ENCODE measurements at regions not wholly inside any gene's neighbourhood (a gene's known extent, or its start where the extent isn't known, plus 50 kb on each side); places are given as distances from the start of the nearest gene placed in this dataset.
"Not testable (repeated sequence)": the region's sequence is repeated elsewhere in the genome, so short reads cannot be mapped to it uniquely, and the experiment has no call there.

DNA sequence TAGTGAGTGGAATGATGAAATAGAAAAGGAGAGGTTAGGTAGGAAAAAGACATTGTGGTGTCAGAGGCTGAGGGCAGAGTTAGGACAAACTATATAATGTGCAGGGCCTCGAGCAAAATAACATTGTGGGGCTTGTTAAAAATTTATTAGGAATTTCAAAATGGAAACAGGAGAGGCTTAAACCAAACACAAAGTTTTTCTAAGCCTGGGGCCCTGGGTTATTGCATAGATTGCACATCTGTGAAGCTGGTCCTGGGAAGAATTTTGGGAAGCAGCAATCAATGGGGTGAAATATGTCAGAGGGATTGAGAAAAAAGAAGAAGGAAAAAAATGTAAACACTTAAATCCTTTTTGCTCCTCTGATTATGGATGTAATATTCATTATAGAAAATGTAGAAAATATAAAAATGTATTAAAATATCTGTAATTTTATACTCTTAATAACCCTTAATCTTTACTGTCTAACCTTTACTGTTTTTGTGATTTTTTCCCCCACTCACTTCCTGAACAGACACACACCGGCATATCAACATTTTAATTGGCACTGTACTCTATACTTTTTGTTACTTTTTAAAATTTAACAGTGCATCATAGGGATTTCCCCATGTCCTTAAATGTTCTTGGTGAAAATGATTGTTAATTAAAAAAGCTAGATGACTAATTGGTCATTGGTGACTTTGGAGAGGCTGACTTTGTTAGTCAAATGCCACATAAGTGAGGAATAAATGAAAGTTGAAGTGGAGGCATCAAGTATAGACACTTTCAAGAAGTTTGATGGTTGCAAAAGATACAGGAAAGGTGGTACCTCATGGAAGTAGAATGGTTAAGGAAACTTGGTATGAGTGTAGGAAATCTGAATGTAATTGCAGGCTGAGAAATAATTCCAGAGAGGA, 183.4 kb downstream of the NFKBIZ start:
- DNase-seq (ENCODE audit: extremely low read depth, low read depth) = no peak

DNA sequence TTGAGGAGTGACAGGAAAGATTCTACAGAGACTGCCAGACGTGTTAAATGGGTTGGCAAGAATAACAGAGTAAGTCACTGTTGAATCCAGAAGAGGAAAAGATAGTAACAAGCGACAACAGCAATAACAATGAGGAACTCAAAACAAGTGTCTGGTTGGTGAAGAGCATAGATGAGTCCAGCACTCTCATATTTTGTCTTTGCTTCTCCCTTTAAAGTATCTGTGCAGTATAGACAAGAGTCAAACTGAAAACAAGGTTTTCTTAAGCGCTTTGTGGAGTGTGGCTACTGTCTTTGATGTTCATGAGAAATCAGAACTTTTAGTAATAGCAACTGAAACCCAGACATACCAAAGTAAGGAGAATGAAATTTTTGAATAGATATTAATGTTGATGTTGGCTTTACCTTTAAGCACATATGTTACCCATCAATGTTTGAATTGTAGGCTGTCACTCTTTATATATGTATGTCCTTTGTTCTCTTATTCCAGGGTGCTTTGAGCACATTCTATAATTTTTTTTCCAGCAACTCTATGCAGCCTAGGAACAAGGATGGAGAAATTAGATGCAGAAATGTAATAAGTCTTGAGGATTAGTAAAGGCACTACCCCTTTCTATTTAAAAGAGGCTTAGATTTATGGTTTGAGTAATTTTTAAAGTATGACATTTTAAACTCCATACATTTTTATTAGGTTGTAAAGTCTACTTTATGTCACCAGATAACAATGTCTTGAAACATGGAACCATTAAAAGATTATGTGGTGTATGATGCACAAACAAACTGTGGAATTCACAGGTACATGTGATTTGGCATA, 185.5 kb downstream of the NFKBIZ start:
- DNase-seq (ENCODE audit: extremely low read depth, low read depth) = no peak

DNA sequence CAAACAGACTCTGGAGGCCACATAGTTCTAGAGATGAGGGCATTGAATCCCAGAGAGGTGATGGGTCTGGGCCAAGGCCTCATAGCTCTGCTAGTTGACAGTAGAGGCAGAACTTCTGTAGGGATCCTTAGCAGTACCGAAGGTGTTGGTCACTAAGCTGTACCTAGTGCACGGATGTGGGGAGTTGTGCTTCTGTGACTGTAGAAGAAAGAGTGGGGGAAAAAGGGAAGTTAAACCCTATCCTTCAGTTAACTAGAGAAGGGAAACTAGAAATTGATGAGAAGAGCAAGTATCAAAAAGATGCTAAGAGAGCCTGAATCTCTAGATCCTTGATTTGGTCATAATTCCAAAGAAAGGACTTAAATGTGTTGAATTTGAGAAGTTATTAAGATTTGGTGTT, 186.7 kb downstream of the NFKBIZ start:
- no peak for DNase-seq (ENCODE audit: extremely low read depth, low read depth)

DNA sequence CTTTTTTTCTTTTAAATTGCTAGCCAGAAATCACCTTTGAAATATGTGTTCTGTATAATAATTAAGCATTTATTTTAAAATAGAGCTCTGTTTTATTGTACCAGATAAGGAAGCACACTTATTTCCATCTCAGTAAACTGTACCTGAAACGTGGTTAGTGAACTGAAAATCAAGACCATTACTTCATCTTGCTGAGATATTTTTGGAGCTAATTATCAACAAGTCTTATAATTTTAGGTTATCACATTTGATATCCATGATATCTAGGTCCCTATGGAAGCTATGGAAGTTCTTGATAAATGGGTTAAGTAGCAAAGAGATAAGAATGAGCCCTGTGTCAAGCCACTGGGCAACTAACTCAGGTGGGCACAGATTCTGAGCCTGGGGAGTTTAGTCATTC, 187.2 kb downstream of the NFKBIZ start:
- no peak for DNase-seq (ENCODE audit: extremely low read depth, low read depth)

DNA sequence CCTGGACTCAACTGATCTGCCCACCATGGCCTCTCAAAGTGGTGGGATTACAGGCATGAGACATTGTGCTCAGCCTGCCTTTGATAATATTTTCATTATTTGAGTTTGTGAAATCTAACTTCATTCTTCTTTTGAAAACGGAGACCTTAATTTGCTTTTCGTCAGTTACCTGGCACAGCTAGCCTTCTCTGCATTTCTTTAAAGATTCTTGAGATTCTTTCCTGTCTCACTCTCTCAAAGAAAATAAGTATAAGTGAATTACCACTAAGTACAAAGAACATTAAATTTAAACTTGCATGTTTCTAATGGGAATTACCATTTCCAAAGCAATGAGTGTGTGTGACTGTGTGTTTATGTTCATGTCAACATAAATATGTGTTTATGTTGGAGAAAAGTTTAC, 187.9 kb downstream of the NFKBIZ start:
- DNase-seq (ENCODE audit: extremely low read depth, low read depth) = no peak

DNA sequence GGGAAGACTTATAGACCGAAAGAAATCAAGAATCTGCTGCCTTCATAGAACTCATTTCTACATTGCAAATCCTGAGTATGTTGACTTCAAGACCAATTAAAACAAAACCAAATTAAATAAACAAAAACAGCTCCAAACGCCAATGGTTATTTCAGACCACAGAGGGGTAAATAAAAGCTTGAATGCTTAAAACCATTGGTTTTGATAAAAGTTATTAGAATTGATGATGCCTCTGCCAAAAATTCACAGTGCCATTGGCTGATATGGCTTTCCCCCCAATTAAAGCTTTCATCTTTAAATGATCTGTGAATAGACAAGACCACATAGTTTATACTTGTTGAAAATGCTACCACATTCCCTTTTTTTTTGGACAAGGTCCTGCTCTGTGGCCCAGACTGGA, 188.5 kb downstream of the NFKBIZ start:
- no peak for DNase-seq (ENCODE audit: extremely low read depth, low read depth)

DNA sequence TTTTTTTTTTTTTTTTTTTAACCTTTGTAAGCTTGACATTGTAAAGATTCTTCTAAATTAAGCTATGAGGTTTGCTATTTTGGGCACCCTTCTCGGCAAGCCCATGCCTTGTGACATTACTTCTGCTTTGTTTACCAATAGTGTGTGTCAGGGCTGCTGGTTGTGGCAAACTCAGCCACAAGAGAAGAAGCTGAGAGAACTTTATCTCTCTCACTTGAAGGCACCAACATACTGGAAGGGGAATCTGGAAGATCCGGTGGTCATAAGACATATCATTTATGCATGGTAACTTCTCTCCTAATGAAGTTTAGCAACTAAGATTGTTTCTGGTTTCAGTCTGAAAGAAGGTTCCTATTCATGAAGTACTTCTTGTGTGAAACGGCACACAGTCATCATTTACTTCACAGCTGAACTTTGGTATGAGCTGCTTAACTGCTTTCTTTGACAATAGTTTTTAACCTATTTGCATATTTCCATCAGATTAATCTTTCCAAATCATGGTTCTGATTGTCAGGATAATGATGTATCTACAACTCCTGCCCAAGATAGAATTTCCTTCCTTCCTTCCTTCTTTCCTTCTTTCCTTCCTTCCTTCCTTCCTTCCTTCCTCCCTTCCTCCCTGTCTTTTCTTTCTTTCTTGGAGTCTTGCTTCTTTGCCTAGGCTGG, 189.3 kb downstream of the NFKBIZ start:
- no peak for DNase-seq (ENCODE audit: extremely low read depth, low read depth)

DNA sequence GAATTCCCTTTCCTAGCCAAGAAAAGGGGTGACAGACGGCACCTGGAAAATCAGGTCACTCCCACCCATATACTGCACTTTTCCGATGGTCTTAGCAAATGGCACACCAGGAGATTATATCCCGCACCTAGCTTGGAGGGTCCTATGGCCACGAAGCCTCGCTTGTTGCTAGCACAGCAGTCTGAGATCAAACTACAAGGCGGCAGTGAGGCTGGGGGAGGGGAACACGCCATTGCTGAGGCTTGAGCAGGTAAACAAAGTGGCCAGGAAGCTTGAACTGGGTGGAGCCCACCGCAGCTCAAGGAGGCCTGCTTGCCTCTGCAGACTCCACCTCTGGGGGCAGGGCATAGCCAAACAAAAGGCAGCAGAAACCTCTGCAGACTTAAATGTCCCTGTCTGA, 190.8 kb downstream of the NFKBIZ start:
- DNase-seq (ENCODE audit: extremely low read depth, low read depth) = not testable (repeated sequence)

DNA sequence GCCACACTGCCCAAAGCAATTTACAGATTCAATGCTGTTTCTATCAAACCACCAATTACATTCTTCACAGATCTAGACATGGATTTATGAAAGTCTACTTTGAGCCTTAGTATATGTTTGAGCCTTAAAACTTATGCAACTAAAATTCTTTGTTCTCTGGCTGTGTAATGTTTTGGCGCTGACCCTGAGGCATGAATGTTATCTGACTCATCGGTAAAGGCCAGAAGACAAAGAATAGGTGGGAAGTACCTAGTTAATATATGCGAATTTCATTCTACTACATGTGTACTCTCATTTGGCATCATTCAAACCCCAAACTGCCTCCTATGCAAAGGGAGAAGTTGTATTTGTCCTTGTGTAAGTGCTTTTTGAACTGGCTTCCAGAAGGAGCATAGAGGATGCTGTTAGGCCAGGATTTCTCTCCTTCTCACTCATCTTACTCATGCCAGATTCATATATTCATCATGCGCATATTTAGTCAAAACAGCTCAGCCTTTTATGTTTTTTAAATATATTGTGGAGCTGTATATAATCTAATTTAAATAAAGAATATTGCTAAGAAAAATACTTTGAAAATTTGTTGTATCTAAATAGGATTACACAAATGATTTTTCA, 204.2 kb downstream of the NFKBIZ start:
- no peak for DNase-seq (ENCODE audit: extremely low read depth, low read depth)

DNA sequence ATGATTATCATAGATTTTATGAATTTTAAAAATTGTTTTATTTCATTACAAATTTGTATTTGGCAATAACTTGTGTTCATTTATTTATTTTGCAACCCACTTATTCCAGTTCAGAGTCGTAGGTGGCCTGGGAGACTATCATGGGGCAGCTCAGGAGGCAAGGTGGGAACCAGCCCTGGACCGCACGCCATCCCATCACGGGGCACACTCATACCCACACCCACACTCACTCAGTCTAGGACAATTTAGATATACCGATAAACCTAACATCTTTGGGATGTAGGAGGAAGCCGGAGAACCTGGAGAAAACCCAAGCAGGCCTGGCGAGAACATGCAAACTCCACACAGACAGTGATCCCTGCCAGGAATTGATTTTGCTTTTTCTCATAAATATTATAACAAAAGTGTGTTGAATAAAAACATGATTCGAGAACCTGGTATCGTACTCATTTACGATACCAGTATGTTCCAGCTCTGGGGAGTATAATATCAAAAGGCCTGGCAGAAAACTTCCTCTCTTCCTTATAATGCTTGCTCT, 205.3 kb downstream of the NFKBIZ start:
- DNase-seq (ENCODE audit: extremely low read depth, low read depth) = no peak

DNA sequence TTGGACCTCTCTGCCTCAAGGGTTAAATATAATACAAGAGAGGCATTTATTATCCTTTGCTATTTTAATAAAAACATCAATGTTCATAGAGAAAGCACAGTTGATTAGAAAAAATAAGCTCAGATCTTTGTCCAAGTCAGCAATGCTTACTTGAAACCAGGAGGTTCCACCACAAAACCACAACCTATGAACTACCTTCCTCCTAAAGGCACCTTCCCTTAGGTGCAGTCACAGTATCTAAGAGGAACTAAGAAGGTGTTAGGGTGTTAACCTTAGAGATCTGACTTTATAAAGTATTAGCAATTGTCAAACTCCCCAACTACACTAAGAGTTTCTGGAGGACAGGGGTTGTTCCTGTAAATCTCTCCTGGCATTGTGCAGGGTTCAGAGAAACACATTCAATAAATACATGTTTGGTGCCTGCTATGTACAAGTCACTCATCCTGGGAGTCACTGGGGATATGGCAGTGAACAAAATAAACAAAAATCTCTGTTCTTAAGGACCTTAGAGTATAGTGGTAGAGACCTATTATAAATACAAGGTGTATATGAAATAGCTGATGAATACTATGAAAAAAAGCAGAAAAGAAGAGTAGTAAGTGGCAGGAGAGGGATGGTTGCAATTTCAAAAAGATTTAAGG, 208.6 kb downstream of the NFKBIZ start:
- DNase-seq (ENCODE audit: extremely low read depth, low read depth) = no peak

DNA sequence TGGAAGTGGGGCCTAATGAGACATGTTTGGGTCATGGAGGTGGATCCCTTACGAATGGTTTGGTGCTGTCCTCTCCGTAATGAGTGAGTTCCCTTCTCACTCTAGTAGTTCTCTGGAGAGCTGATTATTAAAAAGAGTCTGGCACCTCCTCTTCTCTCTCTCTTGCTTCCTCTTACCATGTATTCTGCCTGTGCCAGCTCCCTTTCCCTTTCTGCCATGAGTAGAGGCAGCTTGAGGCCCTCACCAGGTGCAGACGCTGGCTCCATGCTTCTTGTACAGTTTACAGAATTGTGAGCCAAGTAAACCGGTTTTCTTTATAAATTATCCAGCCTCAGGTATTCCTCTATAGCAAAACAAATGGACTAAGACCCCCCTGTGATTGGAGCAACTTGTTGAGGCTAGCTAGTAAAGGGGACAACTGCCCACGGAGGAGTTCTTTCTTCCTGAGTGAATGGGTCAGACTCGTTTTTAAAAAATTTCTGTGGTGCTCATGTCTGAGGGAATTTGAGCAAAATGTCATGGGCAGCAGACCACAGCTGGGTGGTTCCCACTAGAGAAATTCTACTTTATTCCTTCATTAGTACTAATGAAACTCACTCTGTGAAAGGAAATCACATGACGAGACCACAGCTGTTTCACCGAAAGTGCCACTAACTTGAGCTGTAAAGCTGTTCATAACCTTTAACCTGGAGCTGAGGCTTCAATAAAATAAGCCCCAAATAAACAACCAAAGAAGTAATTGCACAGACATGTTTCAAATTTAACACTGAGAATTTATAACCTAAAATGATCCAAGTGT, 210.0 kb downstream of the NFKBIZ start:
- DNase-seq (ENCODE audit: extremely low read depth, low read depth) = no peak

DNA sequence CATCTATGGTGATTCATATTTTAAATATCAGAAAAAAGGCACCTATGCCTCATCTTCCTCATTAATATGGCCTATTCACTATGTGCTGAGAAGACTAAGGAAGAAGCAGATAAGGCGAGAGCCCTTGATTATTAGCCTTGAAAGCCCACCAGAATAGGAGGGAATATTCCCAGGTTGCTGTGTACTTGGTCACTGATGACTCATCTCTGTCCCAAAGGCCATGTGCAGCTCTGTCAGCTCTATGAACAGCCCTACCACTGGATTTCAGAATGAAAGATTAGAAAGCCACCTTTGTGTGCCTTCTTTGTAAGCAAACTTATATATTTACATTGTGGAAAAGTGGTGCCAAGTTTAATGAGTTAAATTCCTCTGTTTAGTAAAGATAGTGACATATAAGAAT, 211.5 kb downstream of the NFKBIZ start:
- DNase-seq (ENCODE audit: extremely low read depth, low read depth) = no peak

DNA sequence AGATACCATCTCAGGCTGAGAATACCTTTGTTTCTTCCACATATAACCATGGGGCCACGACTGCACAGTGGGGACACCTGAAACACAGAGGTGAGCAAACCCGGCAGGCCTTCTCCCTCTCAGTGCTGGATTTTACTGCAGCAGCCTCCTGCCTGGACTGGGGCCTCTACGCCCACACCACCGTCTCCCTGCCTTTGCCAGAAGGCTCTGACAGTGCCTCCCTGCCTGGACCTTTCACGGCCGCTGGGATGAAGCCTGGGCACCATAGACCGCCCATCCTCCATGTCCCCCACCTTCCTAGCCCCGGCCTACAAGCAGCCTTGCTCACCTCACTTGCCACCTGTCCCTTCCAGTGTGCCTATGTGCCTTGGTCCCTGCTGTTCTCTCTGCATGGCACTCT, 214.3 kb downstream of the NFKBIZ start:
- no peak for DNase-seq (ENCODE audit: extremely low read depth, low read depth)

DNA sequence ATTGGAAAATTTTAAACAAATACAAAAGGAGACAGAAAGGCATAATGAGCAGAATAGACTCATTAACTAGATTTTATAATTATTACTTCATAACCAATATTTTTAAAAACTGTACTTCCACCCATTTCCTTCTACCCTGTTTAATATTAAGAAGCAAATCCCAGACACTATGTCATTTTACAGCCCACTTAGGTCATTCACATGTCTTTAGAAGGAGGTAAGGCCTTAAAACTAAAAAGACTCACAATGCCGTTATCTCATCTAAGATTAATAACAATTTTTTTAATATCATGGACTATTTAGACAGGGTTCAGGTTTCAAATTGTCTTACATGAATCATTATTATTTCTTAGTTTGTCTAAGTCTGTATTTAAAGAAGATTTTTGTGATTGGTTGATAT, 217.2 kb downstream of the NFKBIZ start:
- no peak for DNase-seq (ENCODE audit: extremely low read depth, low read depth)

DNA sequence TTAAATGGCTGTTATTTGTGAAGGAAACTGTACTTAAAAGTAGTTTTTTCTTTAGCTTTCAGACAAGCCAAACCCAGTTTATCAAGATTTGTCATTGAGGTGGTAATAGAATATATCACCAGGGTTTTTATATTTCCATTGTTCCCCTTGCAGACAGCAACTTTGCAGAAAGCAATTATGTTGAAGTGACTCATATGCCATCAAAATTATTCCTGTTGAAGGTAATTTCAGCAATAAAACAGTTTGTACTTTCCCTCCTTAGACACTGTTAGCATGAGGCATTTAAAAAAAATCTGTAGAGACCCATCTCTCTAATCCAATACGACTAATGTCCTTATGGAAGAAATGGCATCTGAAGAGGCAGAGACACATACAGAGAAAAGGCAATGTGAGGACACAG, 219.0 kb downstream of the NFKBIZ start:
- no peak for DNase-seq (ENCODE audit: extremely low read depth, low read depth)

DNA sequence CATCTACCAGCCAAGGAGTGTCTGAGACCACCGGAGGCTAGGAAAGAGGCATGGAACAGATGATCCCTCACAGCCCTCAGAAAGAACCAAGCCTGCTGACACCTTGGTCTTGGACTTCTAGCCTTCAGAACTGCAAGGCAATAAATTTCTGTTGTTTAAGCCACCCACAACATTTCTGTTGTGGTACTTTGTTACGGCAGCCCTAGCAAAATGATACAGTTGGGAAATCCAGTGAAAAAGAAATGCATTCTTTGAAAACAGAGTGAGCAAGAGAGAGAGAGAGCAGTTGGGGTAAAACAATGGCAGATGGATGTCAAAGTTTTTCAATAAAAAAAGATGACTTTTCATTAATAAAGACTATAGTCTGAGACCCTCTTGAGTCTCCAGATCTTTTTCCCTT, 219.4 kb downstream of the NFKBIZ start:
- no peak for DNase-seq (ENCODE audit: extremely low read depth, low read depth)

DNA sequence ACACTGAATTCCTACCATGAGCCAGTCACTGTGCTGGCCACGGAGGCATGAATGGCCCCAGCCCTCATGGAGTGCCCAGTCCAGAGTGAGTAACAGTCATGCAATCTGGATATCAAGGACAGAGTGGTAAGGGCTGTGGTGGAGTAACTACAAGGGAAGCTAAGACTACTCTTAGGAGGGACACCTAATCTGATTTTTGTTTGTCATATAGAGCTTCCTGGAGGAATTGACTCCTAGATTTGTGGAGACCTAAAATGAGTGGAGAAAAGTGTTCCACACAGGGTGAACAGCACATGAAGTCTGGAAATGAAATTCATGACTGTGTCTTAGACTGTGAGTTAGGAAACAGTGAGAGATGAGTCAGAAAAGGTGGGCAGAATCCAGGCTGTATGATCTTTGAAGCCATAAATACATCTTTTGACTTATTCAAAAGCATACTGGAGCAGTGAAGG, 219.9 kb downstream of the NFKBIZ start:
- DNase-seq (ENCODE audit: extremely low read depth, low read depth) = no peak

DNA sequence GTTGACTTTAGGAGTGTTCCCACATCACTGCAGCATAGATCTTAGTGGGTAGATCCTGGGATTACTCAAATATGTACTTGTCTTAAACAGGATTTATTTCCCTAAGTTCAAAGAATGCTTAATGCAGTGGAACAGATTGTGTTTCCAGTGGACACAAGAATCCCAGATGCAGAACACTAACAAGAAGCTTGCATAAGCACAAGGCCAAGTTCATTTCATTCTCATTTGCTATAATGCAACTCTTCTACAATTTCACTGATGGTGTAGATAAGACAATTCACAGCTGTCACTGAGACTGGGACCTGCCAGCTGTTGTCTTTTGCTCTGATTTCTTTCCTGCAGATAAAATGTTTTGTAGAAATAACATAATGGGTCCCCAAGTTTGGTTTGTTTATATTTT, 225.6 kb downstream of the NFKBIZ start:
- no peak for DNase-seq (ENCODE audit: extremely low read depth, low read depth)

All from NCI-H460 (cell line).